ENCODE measurements at regions not wholly inside any gene's neighbourhood (a gene's known extent, or its start where the extent isn't known, plus 50 kb on each side); places are given as distances from the start of the nearest gene placed in this dataset.

DNA sequence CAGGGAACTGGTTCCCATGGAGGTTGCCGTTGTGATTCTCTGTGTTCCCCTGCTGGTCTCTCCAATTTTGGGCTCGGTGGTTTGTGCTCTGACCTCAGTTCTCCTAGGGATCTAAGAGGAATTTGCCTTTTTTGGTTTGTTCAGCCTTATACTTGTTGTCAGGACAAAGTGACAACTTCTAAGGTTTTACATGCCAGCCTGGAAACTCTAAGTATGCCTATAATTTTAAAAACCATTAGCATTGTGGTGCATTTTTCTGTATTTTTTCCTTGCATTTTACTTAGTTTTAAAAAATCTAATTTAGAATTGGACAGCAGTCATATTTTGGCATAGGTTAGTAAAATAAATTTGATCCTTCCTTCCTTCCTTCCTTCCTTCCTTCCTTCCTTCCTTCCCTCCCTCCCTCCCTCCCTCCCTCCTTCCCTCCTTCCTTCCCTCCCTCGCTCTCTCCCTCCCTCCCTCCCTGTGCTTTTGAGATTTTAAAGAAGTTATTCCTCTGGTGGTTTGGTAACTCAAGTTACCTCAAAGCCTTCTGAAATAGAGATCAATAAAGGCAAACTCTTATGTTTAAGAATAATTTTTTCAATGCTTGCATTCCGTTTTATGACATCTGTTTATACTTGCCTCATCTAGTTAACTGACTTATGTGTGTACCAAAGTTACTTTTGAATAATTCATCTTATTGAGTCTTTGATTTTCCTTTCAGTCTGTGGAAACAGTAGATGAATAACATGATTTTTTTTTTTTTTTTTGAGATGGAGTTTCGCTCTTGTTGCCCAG is 141.3 kb upstream of the RGS17 start:
- TF ChIP-seq CTCF (IDR thresholded peaks at IDR 0.05) (no peak), POLR2A (IDR thresholded peaks at IDR 0.05) (no peak)

All from right lobe of liver (tissue), 4 donors.